HepG2 (cell line): ENCODE measurements at regions not wholly inside any gene's neighbourhood (a gene's known extent, or its start where the extent isn't known, plus 50 kb on each side); places are given as distances from the start of the nearest gene placed in this dataset.

Source experiments
- ATAC-seq: fragments of 200-7000 bp; cut with Tn5 transposase; 3 replicates; pipeline ENCODE4 v1.9.1; 2020; ENCODE audit warnings: mild to moderate bottlenecking, moderate library complexity
- BruUV-seq: library from RNA; stranded (reverse); fragments of 400-500 nt; replicated peaks from 2 replicates; lab custom pipeline; 2021; lab: Mats Ljungman, UMichigan
- CTCF ChIA-PET: fragments of 300-600 bp; formaldehyde crosslinking; extraction: SDS; loops from one replicate; lab custom pipeline; 2021; ENCODE audit warnings: low total read pairs, inconsistent platforms, low intra/inter-chr PET ratio; lab: Yijun Ruan, JAX
- POLR2A ChIA-PET: fragments of 350-600 bp; sonication (Branson Sonifier 250); formaldehyde crosslinking; loops from one replicate; lab custom pipeline; 2020; ENCODE audit warnings: antibody characterized with exemption, inconsistent platforms; lab: Yijun Ruan, JAX
- DNase-seq: peaks from one replicate; pipeline ENCODE4 v3.0.0-alpha.2; 2015; ENCODE audit warnings: low spot score
- FAIRE-seq: peaks from 3 replicates; lab custom pipeline; 2011; peaks lifted over from hg19 to GRCh38; lab: Jason Lieb, UNC
- H2AFZ ChIP-seq: one replicate; pipeline ENCODE4 v1.6.1; 2011; ENCODE audit warnings: low read length, inconsistent platforms
- H3K27ac ChIP-seq: fragments of 300-600 bp; 3 replicates; pipeline ENCODE4 v1.8.0; 2011; ENCODE audit warnings: mixed run types, mild to moderate bottlenecking, mixed read lengths, low read length, inconsistent platforms; ENCODE audit not compliant: insufficient read depth; ENCODE audit errors: extremely low read length
- H3K27me3 ChIP-seq, 2 experiments: fragments of 200-600 bp in 1 of 2; 2 replicates in 1 of 2; 3 replicates in 1 of 2; pipeline versions ENCODE4 v1.6.0 to v1.8.0; 2011; ENCODE audit warnings: low read length in 2 of 2, mild to moderate bottlenecking in 2 of 2, moderate library complexity in 2 of 2, inconsistent platforms in 1 of 2; ENCODE audit not compliant: insufficient read depth in 2 of 2, control insufficient read depth in 1 of 2
- H3K36me3 ChIP-seq, 2 experiments: fragments of 200-600 bp in 1 of 2; replicated peaks in 1 of 2; 2 replicates in 1 of 2; 3 replicates in 1 of 2; pipeline versions ENCODE4 v1.5.1 to v1.8.0; 2011; ENCODE audit warnings: low read length in 2 of 2, inconsistent platforms in 1 of 2; ENCODE audit not compliant: insufficient read depth in 2 of 2, control insufficient read depth in 1 of 2
- H3K4me1 ChIP-seq: 2 replicates; pipeline ENCODE4 v1.5.1; 2012; ENCODE audit warnings: low read length, inconsistent platforms; ENCODE audit not compliant: insufficient read depth
- H3K4me2 ChIP-seq: 2 replicates; pipeline ENCODE4 v1.6.0; 2011; ENCODE audit warnings: low read depth, low read length, inconsistent platforms
- H3K4me3 ChIP-seq, 3 experiments: fragments of 200-600 bp in 1 of 3; sonication (generic), shearing (Covaris generic) in 1 of 3; replicated peaks in 1 of 3; 2 replicates each; pipeline ENCODE4 v1.5.1; 2011 to 2016; ENCODE audit warnings: low read length in 3 of 3, inconsistent platforms in 2 of 3, low read depth in 2 of 3, mild to moderate bottlenecking in 2 of 3, control low read depth in 1 of 3, mixed read lengths in 1 of 3; ENCODE audit not compliant: insufficient read depth in 1 of 3
- H3K79me2 ChIP-seq: one replicate; pipeline ENCODE4 v1.6.1; 2011; ENCODE audit warnings: low read length, inconsistent platforms; ENCODE audit not compliant: insufficient read depth
- H3K9ac ChIP-seq: 2 replicates; pipeline ENCODE4 v1.6.0; 2011; ENCODE audit warnings: mild to moderate bottlenecking, low read depth, low read length, inconsistent platforms; ENCODE audit not compliant: insufficient read depth
- H3K9me3 ChIP-seq: 2 replicates; pipeline ENCODE4 v1.5.1; 2012; ENCODE audit warnings: mild to moderate bottlenecking, low read length
- H4K20me1 ChIP-seq: 2 replicates; pipeline ENCODE4 v1.6.0; 2011; ENCODE audit warnings: inconsistent platforms, mild to moderate bottlenecking, low read length, moderate library complexity; ENCODE audit not compliant: insufficient read depth
- YY1 ChIP-seq: IDR thresholded peaks from 2 replicates; pipeline ENCODE4 v1.6.1; 2011; ENCODE audit warnings: low read length, low read depth, moderate library complexity, mild to moderate bottlenecking; ENCODE audit not compliant: insufficient read depth, insufficient replicate concordance
- ZNF703 ChIP-seq: sonication (generic); formaldehyde crosslinking; IDR thresholded peaks from 2 replicates; pipeline ENCODE4 v1.5.1; 2020; ENCODE audit warnings: missing genetic modification reagents, mild to moderate bottlenecking, moderate library complexity, borderline replicate concordance
- WGBS: methylation state at CpG from one replicate; pipeline ENCODE4 v1.1.6; 2017; ENCODE audit warnings: low lambda C conversion rate; 5-methylcytosine and 5-hydroxymethylcytosine counted together
- in situ Hi-C: cut with HindIII; loops from 2 replicates; pipeline ENCODE4 v1.10.0; 2017; ENCODE audit warnings: low pct_unique_long_range_greater_than_20kb; ENCODE audit not compliant: extremely low pct_ligation_motif_present
- intact Hi-C: fragments of 100-400 bp; cut with micrococcal nuclease; formaldehyde crosslinking; loops from one replicate; pipeline ENCODE4 v1.10.0; 2022; ENCODE audit not compliant: unreplicated experiment
- TF ChIP-seq, protein P1 (sequence below): sonication (generic); formaldehyde crosslinking; IDR thresholded peaks from 2 replicates; pipeline ENCODE4 v1.4.0; 2020; ENCODE audit warnings: missing genetic modification reagents

GRCh38 chr11:24390016-24390415 is 106.8 kb upstream of the LUZP2 start:
- TF ChIP-seq ZNF703 (no peak), YY1 (no peak)
- TF ChIP-seq, protein P1, sequence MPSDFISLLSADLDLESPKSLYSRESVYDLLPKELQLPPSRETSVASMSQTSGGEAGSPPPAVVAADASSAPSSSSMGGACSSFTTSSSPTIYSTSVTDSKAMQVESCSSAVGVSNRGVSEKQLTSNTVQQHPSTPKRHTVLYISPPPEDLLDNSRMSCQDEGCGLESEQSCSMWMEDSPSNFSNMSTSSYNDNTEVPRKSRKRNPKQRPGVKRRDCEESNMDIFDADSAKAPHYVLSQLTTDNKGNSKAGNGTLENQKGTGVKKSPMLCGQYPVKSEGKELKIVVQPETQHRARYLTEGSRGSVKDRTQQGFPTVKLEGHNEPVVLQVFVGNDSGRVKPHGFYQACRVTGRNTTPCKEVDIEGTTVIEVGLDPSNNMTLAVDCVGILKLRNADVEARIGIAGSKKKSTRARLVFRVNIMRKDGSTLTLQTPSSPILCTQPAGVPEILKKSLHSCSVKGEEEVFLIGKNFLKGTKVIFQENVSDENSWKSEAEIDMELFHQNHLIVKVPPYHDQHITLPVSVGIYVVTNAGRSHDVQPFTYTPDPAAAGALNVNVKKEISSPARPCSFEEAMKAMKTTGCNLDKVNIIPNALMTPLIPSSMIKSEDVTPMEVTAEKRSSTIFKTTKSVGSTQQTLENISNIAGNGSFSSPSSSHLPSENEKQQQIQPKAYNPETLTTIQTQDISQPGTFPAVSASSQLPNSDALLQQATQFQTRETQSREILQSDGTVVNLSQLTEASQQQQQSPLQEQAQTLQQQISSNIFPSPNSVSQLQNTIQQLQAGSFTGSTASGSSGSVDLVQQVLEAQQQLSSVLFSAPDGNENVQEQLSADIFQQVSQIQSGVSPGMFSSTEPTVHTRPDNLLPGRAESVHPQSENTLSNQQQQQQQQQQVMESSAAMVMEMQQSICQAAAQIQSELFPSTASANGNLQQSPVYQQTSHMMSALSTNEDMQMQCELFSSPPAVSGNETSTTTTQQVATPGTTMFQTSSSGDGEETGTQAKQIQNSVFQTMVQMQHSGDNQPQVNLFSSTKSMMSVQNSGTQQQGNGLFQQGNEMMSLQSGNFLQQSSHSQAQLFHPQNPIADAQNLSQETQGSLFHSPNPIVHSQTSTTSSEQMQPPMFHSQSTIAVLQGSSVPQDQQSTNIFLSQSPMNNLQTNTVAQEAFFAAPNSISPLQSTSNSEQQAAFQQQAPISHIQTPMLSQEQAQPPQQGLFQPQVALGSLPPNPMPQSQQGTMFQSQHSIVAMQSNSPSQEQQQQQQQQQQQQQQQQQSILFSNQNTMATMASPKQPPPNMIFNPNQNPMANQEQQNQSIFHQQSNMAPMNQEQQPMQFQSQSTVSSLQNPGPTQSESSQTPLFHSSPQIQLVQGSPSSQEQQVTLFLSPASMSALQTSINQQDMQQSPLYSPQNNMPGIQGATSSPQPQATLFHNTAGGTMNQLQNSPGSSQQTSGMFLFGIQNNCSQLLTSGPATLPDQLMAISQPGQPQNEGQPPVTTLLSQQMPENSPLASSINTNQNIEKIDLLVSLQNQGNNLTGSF (CRISPR knock-in tag) = no peak
- TF ChIP-seq, all 625 proteins: peak for 0
- no peaks in the 10 kb centered on the region for H3K4me1 ChIP-seq
- H2AFZ ChIP-seq = no peak overlapping the region
- no peaks in the 10 kb centered on the region for H3K36me3 ChIP-seq
- FAIRE-seq = no peak
- H3K4me3 ChIP-seq = no peak overlapping the region
- in situ Hi-C loops = loop anchor here (25.0 kb wide), 2 partner anchors 853 to 1278 kb away; no protein-coding TSS in a partner anchor
- no peak for DNase-seq
- H3K9ac ChIP-seq = no peak overlapping the region
- no peaks in the 10 kb centered on the region for H3K79me2 ChIP-seq
- H3K27me3 ChIP-seq = no peaks in the 10 kb centered on the region; a peak in 1 of 5 replicates
- H3K9me3 ChIP-seq = no peaks in the 10 kb centered on the region
- no peak overlapping the region for H3K4me2 ChIP-seq
- H4K20me1 ChIP-seq = no peaks in the 10 kb centered on the region
- no TSS peak for BruUV-seq
- POLR2A ChIA-PET = no interaction called here
- no peak overlapping the region for H3K27ac ChIP-seq
- no peak for ATAC-seq
- 16% methylated on average over 5 of the region's 5 CpGs for WGBS
- intact Hi-C loops = no loop called here
- CTCF ChIA-PET = no interaction called here
